CD4-positive, alpha-beta T cell (primary cell): ENCODE measurements at regions not wholly inside any gene's neighbourhood (a gene's known extent, or its start where the extent isn't known, plus 50 kb on each side); places are given as distances from the start of the nearest gene placed in this dataset.

ENCODE experiments used
- ATAC-seq: fragments of 200-7000 bp; cut with Tn5 transposase; one replicate; pipeline ENCODE4 v1.10.0; 2022; ENCODE audit warnings: mild to moderate bottlenecking; ENCODE audit not compliant: poor library complexity
- CTCF ChIA-PET: fragments of 350-600 bp; sonication (Branson Sonifier 250); formaldehyde crosslinking; loops from one replicate; lab custom pipeline; 2021; ENCODE audit warnings: antibody characterized with exemption, inconsistent platforms; lab: Charles Lee
- POLR2A ChIA-PET: fragments of 350-600 bp; sonication (Branson Sonifier 250); formaldehyde crosslinking; loops from one replicate; lab custom pipeline; 2021; ENCODE audit warnings: antibody characterized with exemption, inconsistent platforms; lab: Charles Lee
- DNase-seq, 14 experiments: peaks; one replicate each; pipeline ENCODE4 v3.0.0-alpha.2; 2013 to 2020; ENCODE audit warnings: mixed read lengths in 2 of 14
- H3K27ac ChIP-seq, 2 donors: one replicate each; pipeline versions ENCODE4 v1.5.1 to v1.7.0; 2013; ENCODE audit warnings: low read length in 2 of 2, low read depth in 1 of 2, mild to moderate bottlenecking in 1 of 2
- H3K27me3 ChIP-seq, 2 experiments: 1 replicate in 1 of 2; 2 replicates in 1 of 2; pipeline versions ENCODE4 v1.6.1 to v1.7.0; 2013; ENCODE audit warnings: low read length in 2 of 2, control low read depth in 1 of 2, mild to moderate bottlenecking in 1 of 2, moderate library complexity in 1 of 2; ENCODE audit not compliant: insufficient read depth in 2 of 2, control insufficient read depth in 1 of 2
- H3K36me3 ChIP-seq: one replicate; pipeline ENCODE4 v1.6.1; 2013; ENCODE audit warnings: low read length, control low read depth; ENCODE audit not compliant: insufficient read depth
- H3K4me1 ChIP-seq: one replicate; pipeline ENCODE4 v1.6.1; 2013; ENCODE audit warnings: low read length, control low read depth; ENCODE audit not compliant: insufficient read depth
- H3K4me3 ChIP-seq: one replicate; pipeline ENCODE4 v1.5.1; 2013; ENCODE audit warnings: mild to moderate bottlenecking, low read length, moderate library complexity
- H3K9me3 ChIP-seq, 2 experiments: 1 replicate in 1 of 2; 2 replicates in 1 of 2; pipeline versions ENCODE4 v1.6.1 to v1.7.0; 2013; ENCODE audit warnings: low read length in 2 of 2, mild to moderate bottlenecking in 2 of 2, control low read depth in 1 of 2, moderate library complexity in 1 of 2; ENCODE audit not compliant: control insufficient read depth in 1 of 2, insufficient read depth in 1 of 2
- H3K27ac Mint-ChIP-seq: one replicate; pipeline ENCODE4 v1.8.0; 2020; ENCODE audit warnings: mixed read lengths
- H3K27me3 Mint-ChIP-seq: one replicate; pipeline ENCODE4 v1.8.0; 2021; ENCODE audit warnings: mixed read lengths
- H3K36me3 Mint-ChIP-seq: one replicate; pipeline ENCODE4 v1.8.0; 2021; ENCODE audit warnings: low read depth, mixed read lengths
- H3K4me1 Mint-ChIP-seq: one replicate; pipeline ENCODE4 v1.8.0; 2021; ENCODE audit warnings: low read depth, mixed read lengths
- H3K4me3 Mint-ChIP-seq: one replicate; pipeline ENCODE4 v1.8.0; 2020; ENCODE audit warnings: mild to moderate bottlenecking, mixed read lengths
- H3K9me3 Mint-ChIP-seq: one replicate; pipeline ENCODE4 v1.8.0; 2020; ENCODE audit warnings: mixed read lengths
- CTCF ChIP-seq: fragments of 200-600 bp; IDR thresholded peaks from one replicate; pipeline ENCODE4 v1.8.0; 2022; ENCODE audit warnings: antibody characterized with exemption, mild to moderate bottlenecking
- intact Hi-C, 2 experiments: fragments of 100-400 bp; cut with DNase I in 1 of 2; cut with micrococcal nuclease in 1 of 2; formaldehyde crosslinking; loops; one replicate each; pipeline versions ENCODE4 v1.15.1 to v1.9.0; 2023 to 2025; cut with DNase I, micrococcal nuclease

DNA sequence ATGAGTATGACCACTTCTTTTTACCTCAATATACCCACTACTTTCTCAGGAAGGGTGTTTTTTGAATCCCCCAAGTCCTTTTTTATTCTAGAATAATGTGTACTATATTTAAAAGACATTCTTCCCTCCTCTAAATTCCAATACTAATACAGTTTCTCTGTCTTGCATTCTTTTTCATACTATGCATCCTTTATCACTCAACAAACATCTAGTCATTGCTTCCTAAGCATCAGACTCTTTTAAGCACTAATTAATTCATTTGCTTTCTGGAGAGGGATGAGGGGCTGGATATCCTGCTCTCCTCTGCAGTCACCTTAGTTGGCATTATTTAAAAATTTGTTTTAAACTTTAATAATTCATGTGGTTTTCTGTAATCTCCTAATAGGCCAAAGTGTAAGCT is 838.8 kb downstream of the KCNT2 start:
- H3K27ac ChIP-seq, result no peak overlapping the region
- no peak for ATAC-seq
- POLR2A ChIA-PET, result no interaction called here
- H3K9me3 ChIP-seq, result no peaks in the 10 kb centered on the region
- no peak overlapping the region for H3K27ac Mint-ChIP-seq
- CTCF ChIA-PET, result no interaction called here
- TF ChIP-seq CTCF, result no peak
- H3K9me3 Mint-ChIP-seq, result peaks cover 1% of the 10 kb centered on the region
- no peaks in the 10 kb centered on the region for H3K27me3 ChIP-seq
- no peaks in the 10 kb centered on the region for H3K4me1 Mint-ChIP-seq
- H3K36me3 ChIP-seq, result no peaks in the 10 kb centered on the region
- intact Hi-C loops, result loop anchor here in 1 of 2 experiments (10.0 kb wide), 1 partner anchor 55 kb away; no protein-coding TSS in a partner anchor
- H3K4me3 Mint-ChIP-seq, result no peak overlapping the region
- no peak overlapping the region for H3K4me3 ChIP-seq
- no peaks in the 10 kb centered on the region for H3K27me3 Mint-ChIP-seq
- H3K36me3 Mint-ChIP-seq, result no peaks in the 10 kb centered on the region
- H3K4me1 ChIP-seq, result no peaks in the 10 kb centered on the region
- no peak for DNase-seq

GRCh38 chr1:195768936-195769335 is 839.3 kb downstream of the KCNT2 start:
- H3K4me1 ChIP-seq, result no peaks in the 10 kb centered on the region
- intact Hi-C loops, result loop anchor here in 1 of 2 experiments (10.0 kb wide), 1 partner anchor 56 kb away; no protein-coding TSS in a partner anchor

DNA sequence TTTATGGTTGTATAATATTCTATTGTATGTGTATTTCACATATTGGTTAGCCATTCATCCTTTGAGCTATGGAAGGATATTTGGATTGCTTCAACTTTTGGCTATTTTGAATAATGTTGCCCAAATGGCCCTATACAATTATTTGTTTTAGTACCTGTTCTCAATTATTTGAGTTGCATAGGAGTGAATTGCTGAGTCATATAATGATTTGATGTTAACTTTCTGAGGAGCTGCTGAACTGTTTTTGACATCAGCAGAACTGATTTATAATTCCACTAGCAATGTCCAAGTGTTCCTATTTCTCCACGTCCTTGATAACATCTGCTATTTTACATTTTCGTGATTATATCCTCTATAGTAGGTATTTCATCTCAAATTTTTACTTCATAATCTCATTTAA is 839.9 kb downstream of the KCNT2 start:
- POLR2A ChIA-PET, result no interaction called here
- intact Hi-C loops, result loop anchor here in 1 of 2 experiments (10.0 kb wide), 1 partner anchor 56 kb away; no protein-coding TSS in a partner anchor
- TF ChIP-seq CTCF, result no peak
- Histone ChIP-seq H3K9me3 (peaks cover 0 to 2% of the 10 kb centered on the region in 2 experiments), H3K27ac (no peak overlapping the region), H3K36me3 (no peaks in the 10 kb centered on the region), H3K4me3 (no peak overlapping the region), H3K27me3 (no peaks in the 10 kb centered on the region), H3K4me1 (no peaks in the 10 kb centered on the region)
- H3K27ac Mint-ChIP-seq, result no peak overlapping the region
- no peaks in the 10 kb centered on the region for H3K36me3 Mint-ChIP-seq
- no peaks in the 10 kb centered on the region for H3K4me1 Mint-ChIP-seq
- no peaks in the 10 kb centered on the region for H3K27me3 Mint-ChIP-seq
- ATAC-seq (no peak), DNase-seq (no peak)
- no peak overlapping the region for H3K4me3 Mint-ChIP-seq
- CTCF ChIA-PET, result no interaction called here
- H3K9me3 Mint-ChIP-seq, result peaks cover 1% of the 10 kb centered on the region

More at GRCh38 chr1:195768936-195769335, 839.3 kb downstream of the KCNT2 start:
- Mint-ChIP-seq H3K27ac (no peak overlapping the region), H3K4me3 (no peak overlapping the region), H3K9me3 (peaks cover 1% of the 10 kb centered on the region), H3K36me3 (no peaks in the 10 kb centered on the region), H3K4me1 (no peaks in the 10 kb centered on the region), H3K27me3 (no peaks in the 10 kb centered on the region)
- Histone ChIP-seq H3K36me3 (no peaks in the 10 kb centered on the region), H3K9me3 (no peaks in the 10 kb centered on the region), H3K27ac (no peak overlapping the region), H3K4me3 (no peak overlapping the region), H3K27me3 (no peaks in the 10 kb centered on the region)
- TF ChIP-seq CTCF, result no peak
- no peak for DNase-seq
- ChIA-PET POLR2A (no interaction called here), CTCF (no interaction called here)
- no peak for ATAC-seq
